ENCODE measurements at regions not wholly inside any gene's neighbourhood (a gene's known extent, or its start where the extent isn't known, plus 50 kb on each side); places are given as distances from the start of the nearest gene placed in this dataset.

DNA sequence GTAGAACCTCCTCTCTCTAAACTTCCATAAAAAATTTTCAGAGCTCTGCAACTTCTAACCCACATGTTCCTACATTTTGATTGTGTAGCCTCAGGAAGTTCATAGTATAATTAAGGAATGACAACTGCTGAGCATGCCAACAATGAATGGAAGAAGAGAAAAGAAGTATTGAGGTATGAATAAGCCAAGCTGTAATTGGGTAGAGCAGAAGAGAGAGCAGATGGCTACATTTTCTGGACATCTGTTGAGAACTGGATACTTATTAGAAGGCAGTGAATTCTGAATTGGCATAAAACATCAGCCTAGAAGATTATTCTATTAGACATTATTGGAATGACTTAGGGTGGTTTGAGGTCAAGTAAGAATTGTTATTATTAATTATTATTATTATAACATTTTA lies 728.3 kb upstream of the PHF14 start:
- no peak for ATAC-seq (ENCODE audit: low FRiP score in 2 of 2)
- DNase-seq = no peak
- no peak for TF ChIP-seq EP300 (IDR thresholded peaks at IDR 0.05)
- TF ChIP-seq, protein P1, sequence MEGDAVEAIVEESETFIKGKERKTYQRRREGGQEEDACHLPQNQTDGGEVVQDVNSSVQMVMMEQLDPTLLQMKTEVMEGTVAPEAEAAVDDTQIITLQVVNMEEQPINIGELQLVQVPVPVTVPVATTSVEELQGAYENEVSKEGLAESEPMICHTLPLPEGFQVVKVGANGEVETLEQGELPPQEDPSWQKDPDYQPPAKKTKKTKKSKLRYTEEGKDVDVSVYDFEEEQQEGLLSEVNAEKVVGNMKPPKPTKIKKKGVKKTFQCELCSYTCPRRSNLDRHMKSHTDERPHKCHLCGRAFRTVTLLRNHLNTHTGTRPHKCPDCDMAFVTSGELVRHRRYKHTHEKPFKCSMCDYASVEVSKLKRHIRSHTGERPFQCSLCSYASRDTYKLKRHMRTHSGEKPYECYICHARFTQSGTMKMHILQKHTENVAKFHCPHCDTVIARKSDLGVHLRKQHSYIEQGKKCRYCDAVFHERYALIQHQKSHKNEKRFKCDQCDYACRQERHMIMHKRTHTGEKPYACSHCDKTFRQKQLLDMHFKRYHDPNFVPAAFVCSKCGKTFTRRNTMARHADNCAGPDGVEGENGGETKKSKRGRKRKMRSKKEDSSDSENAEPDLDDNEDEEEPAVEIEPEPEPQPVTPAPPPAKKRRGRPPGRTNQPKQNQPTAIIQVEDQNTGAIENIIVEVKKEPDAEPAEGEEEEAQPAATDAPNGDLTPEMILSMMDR (IDR thresholded peaks at IDR 0.05) = no peak
- no peak for TF ChIP-seq POLR2AphosphoS5 (IDR thresholded peaks at IDR 0.05)
- no peak for TF ChIP-seq POLR2A (IDR thresholded peaks at IDR 0.05)
- H3K4me3 ChIP-seq = no peak overlapping the region
- peaks cover 0 to 7% (median 3%) of the 10 kb centered on the region in 4 donors for H3K9me3 ChIP-seq
- H3K36me3 ChIP-seq = no peaks in the 10 kb centered on the region
- H3K27ac ChIP-seq = no peak overlapping the region
- H3K4me1 ChIP-seq = no peaks in the 10 kb centered on the region
- H3K27me3 ChIP-seq = no peaks in the 10 kb centered on the region

DNA sequence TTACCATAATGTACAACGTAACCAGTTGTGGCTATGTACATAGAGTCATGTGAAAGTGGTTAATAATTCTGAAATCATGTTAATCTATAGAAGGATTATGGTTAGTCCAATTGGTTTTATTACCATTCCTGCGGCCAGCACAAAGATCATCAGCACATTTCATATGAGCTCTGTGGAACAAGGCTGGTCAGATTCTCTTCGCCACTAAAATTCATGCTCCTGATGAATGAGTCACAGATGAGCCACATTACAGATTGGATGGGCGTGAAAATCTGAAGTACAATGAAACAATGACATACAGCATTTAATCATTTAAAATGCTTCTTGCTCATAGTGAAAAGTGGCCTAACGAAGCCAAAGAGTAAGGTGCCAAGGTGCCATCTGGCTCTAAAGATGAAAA lies 716.2 kb upstream of the PHF14 start:
- H3K4me1 ChIP-seq = no peaks in the 10 kb centered on the region
- WGBS, 2 donors = 87 to 97% methylated on average over 5 of the region's 5 CpGs
- TF ChIP-seq, protein P1 (IDR thresholded peaks at IDR 0.05) = no peak
- TF ChIP-seq POLR2AphosphoS5 (IDR thresholded peaks at IDR 0.05) = no peak
- TF ChIP-seq POLR2A (IDR thresholded peaks at IDR 0.05) = no peak
- TF ChIP-seq EP300 (IDR thresholded peaks at IDR 0.05) = no peak
- no peak overlapping the region for H3K4me3 ChIP-seq
- ATAC-seq (ENCODE audit: low FRiP score in 2 of 2) (no peak), DNase-seq (no peak)
- H3K36me3 ChIP-seq = no peaks in the 10 kb centered on the region
- no peaks in the 10 kb centered on the region for H3K9me3 ChIP-seq
- H3K27me3 ChIP-seq = no peaks in the 10 kb centered on the region
- no peak overlapping the region for H3K27ac ChIP-seq

DNA sequence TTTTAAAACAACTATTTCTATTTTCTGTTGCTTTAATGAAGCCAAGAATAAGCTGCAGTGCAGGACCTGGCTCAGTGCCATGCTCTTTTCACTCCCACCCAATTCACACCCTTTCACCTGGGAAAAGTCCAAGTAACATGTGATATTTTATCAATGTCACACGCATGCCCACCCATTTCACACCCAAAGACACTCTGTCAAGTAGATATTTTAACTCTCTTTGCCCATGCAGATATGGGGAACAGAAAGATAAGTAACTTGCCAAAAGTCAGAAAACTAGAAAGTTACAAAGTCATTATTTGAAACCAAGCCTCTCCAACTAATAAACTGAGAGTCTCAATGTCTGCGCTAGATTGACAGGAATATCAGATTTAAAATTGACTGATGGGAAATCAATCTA lies 706.7 kb upstream of the PHF14 start:
- no peak for ATAC-seq (ENCODE audit: low FRiP score in 2 of 2)
- WGBS, 2 donors = 54 to 69% methylated on average over 2 of the region's 2 CpGs
- no peak overlapping the region for H3K27ac ChIP-seq
- no peaks in the 10 kb centered on the region for H3K36me3 ChIP-seq
- TF ChIP-seq POLR2AphosphoS5 (IDR thresholded peaks at IDR 0.05) = no peak
- TF ChIP-seq, protein P1 (IDR thresholded peaks at IDR 0.05) = no peak
- TF ChIP-seq EP300 (IDR thresholded peaks at IDR 0.05) = no peak
- no peak for TF ChIP-seq POLR2A (IDR thresholded peaks at IDR 0.05)
- H3K4me1 ChIP-seq = peaks cover 4 to 10% (median 7%) of the 10 kb centered on the region in 4 donors
- H3K9me3 ChIP-seq = no peaks in the 10 kb centered on the region
- no peak for DNase-seq
- H3K4me3 ChIP-seq = no peak overlapping the region
- no peaks in the 10 kb centered on the region for H3K27me3 ChIP-seq

DNA sequence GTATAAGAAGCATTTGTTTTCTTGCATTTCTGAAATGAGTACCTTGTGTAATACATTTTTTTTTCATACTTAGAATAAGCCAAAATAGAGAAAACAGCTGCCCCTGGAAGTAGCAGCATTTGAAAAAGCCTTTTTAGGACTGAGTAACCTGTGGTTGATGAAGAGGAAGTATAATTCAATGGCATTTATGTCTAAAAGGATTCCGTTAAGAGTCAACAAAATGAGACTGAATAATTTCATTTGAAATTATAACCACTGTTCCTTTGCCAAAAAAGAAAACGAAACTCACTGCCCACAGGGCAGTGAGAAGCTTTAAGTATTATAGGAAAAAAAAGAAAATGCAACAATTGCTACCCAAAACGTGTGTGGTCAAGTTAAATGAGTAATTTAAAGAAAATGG lies 705.6 kb upstream of the PHF14 start:
- Histone ChIP-seq H3K9me3 (no peaks in the 10 kb centered on the region), H3K27me3 (no peaks in the 10 kb centered on the region), H3K4me1 (peaks cover 4 to 10% (median 7%) of the 10 kb centered on the region in 4 donors), H3K36me3 (no peaks in the 10 kb centered on the region), H3K4me3 (no peak overlapping the region), H3K27ac (no peak overlapping the region)
- 23 to 25% methylated on average over 3 of the region's 3 CpGs for WGBS, 2 donors
- no peak for DNase-seq
- TF ChIP-seq EP300 (IDR thresholded peaks at IDR 0.05) (no peak), POLR2A (IDR thresholded peaks at IDR 0.05) (no peak), POLR2AphosphoS5 (IDR thresholded peaks at IDR 0.05) (no peak)
- TF ChIP-seq, protein P1 (IDR thresholded peaks at IDR 0.05) = no peak
- no peak for ATAC-seq (ENCODE audit: low FRiP score in 2 of 2)

DNA sequence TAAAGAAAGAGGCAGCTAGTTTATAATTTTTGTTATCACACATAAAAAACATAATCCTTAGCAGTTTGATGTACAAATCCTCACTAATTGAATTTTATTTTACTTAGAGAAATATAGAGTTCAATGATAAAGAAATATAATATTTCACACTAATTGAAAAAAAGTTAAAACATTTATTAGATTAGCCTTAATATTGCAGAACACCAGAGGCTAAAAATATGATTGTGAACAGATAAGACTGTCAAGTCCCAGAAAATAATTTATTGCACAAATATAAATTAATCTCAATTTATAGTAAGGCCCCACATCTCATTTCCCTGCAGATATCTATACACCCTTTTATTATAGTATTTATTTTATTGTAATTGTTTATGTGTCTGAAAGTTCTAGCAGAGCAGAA lies 690.8 kb upstream of the PHF14 start:
- ATAC-seq (ENCODE audit: low FRiP score in 2 of 2) (no peak), DNase-seq (no peak)
- Histone ChIP-seq H3K9me3 (no peaks in the 10 kb centered on the region), H3K27ac (no peak overlapping the region), H3K27me3 (no peaks in the 10 kb centered on the region), H3K4me3 (no peak overlapping the region), H3K36me3 (no peaks in the 10 kb centered on the region), H3K4me1 (no peaks in the 10 kb centered on the region)
- no peak for TF ChIP-seq POLR2A (IDR thresholded peaks at IDR 0.05)

Measured in upper lobe of left lung (tissue), 6 donors.